ENCODE measurements at regions not wholly inside any gene's neighbourhood (a gene's known extent, or its start where the extent isn't known, plus 50 kb on each side); places are given as distances from the start of the nearest gene placed in this dataset.

- Mint-ChIP-seq H3K4me1 (no peaks in the 10 kb centered on the region), H3K27me3 (ENCODE audit: insufficient read depth, low read depth) (peaks cover 5% of the 10 kb centered on the region), H3K9me3 (peaks cover 2% of the 10 kb centered on the region), H3K4me3 (no peak overlapping the region), H3K27ac (no peak overlapping the region), H3K36me3 (no peaks in the 10 kb centered on the region)
- H3K4me3 ChIP-seq: no peak overlapping the region
- H3K9me3 ChIP-seq (ENCODE audit: low read depth): peaks cover 3% of the 10 kb centered on the region
- no peaks in the 10 kb centered on the region for H3K27me3 ChIP-seq
- H3K4me1 ChIP-seq: no peaks in the 10 kb centered on the region
- no peak overlapping the region for H3K27ac ChIP-seq
- no peak overlapping the region for H3K4me2 ChIP-seq
- H2AFZ ChIP-seq (replicated peaks): no peak overlapping the region
- no peak overlapping the region for H3K9ac ChIP-seq
- no peak for DNase-seq (ENCODE audit: low spot score)
- TF ChIP-seq EZH2phosphoT487 (IDR thresholded peaks at IDR 0.05): no peak
- no peak for TF ChIP-seq CTCF (IDR thresholded peaks at IDR 0.05)
- TF ChIP-seq EZH2 (IDR thresholded peaks at IDR 0.05): no peak
- H4K20me1 ChIP-seq (ENCODE audit: low read depth): no peaks in the 10 kb centered on the region
- no peaks in the 10 kb centered on the region for H3F3A ChIP-seq (ENCODE audit: low read depth)
- H3K79me2 ChIP-seq (ENCODE audit: low read depth): no peaks in the 10 kb centered on the region
- H3K36me3 ChIP-seq: no peaks in the 10 kb centered on the region
Observed at GRCh38 chr6:169132352-169132940, 121.2 kb downstream of the THBS2 start.

- peaks cover 3% of the 10 kb centered on the region for H3K9me3 ChIP-seq (ENCODE audit: low read depth)
- no peak for DNase-seq (ENCODE audit: low spot score)
- no peaks in the 10 kb centered on the region for H3K4me1 ChIP-seq
- no peak overlapping the region for H3K4me2 ChIP-seq
- Mint-ChIP-seq H3K4me3 (no peak overlapping the region), H3K36me3 (no peaks in the 10 kb centered on the region), H3K27ac (no peak overlapping the region), H3K27me3 (ENCODE audit: insufficient read depth, low read depth) (peaks cover 5% of the 10 kb centered on the region), H3K4me1 (no peaks in the 10 kb centered on the region), H3K9me3 (peaks cover 2% of the 10 kb centered on the region)
- H2AFZ ChIP-seq (replicated peaks): no peak overlapping the region
- TF ChIP-seq CTCF (IDR thresholded peaks at IDR 0.05) (no peak), EZH2phosphoT487 (IDR thresholded peaks at IDR 0.05) (no peak), EZH2 (IDR thresholded peaks at IDR 0.05) (no peak)
- no peaks in the 10 kb centered on the region for H3F3A ChIP-seq (ENCODE audit: low read depth)
- H3K36me3 ChIP-seq: no peaks in the 10 kb centered on the region
- H4K20me1 ChIP-seq (ENCODE audit: low read depth): no peaks in the 10 kb centered on the region
- no peak overlapping the region for H3K4me3 ChIP-seq
- H3K27me3 ChIP-seq: no peaks in the 10 kb centered on the region
- H3K79me2 ChIP-seq (ENCODE audit: low read depth): no peaks in the 10 kb centered on the region
- H3K9ac ChIP-seq: no peak overlapping the region
- no peak overlapping the region for H3K27ac ChIP-seq
Observed at GRCh38 chr6:169131390-169131789, 122.3 kb downstream of the THBS2 start.

GRCh38 chr6:169130113-169130512 lies 123.5 kb downstream of the THBS2 start:
- no peak overlapping the region for H3K27ac ChIP-seq
- H3K79me2 ChIP-seq (ENCODE audit: low read depth): no peaks in the 10 kb centered on the region
- no peak overlapping the region for H3K4me2 ChIP-seq
- H4K20me1 ChIP-seq (ENCODE audit: low read depth): no peaks in the 10 kb centered on the region
- DNase-seq (ENCODE audit: low spot score): no peak
- Mint-ChIP-seq H3K36me3 (no peaks in the 10 kb centered on the region), H3K4me1 (no peaks in the 10 kb centered on the region), H3K27me3 (ENCODE audit: insufficient read depth, low read depth) (peaks cover 7% of the 10 kb centered on the region), H3K27ac (no peak overlapping the region), H3K4me3 (no peak overlapping the region), H3K9me3 (no peaks in the 10 kb centered on the region)
- no peak overlapping the region for H2AFZ ChIP-seq (replicated peaks)
- no peaks in the 10 kb centered on the region for H3K36me3 ChIP-seq
- no peak overlapping the region for H3K4me3 ChIP-seq
- H3K9me3 ChIP-seq (ENCODE audit: low read depth): peaks cover 3% of the 10 kb centered on the region
- no peaks in the 10 kb centered on the region for H3K27me3 ChIP-seq
- H3K4me1 ChIP-seq: no peaks in the 10 kb centered on the region
- no peaks in the 10 kb centered on the region for H3F3A ChIP-seq (ENCODE audit: low read depth)
- TF ChIP-seq CTCF (IDR thresholded peaks at IDR 0.05): no peak
- TF ChIP-seq EZH2phosphoT487 (IDR thresholded peaks at IDR 0.05): no peak
- TF ChIP-seq EZH2 (IDR thresholded peaks at IDR 0.05): no peak
- H3K9ac ChIP-seq: no peak overlapping the region
